T-helper 2 cell treated with Interferon-gamma antibody and Interleukin-4, amounts not matched to agents 100 ng/mL and 5 ng/mL, for 36 hours (primary cell): ENCODE measurements at regions not wholly inside any gene's neighbourhood (a gene's known extent, or its start where the extent isn't known, plus 50 kb on each side); places are given as distances from the start of the nearest gene placed in this dataset.
"Not testable (repeated sequence)": the region's sequence is repeated elsewhere in the genome, so short reads cannot be mapped to it uniquely, and the experiment has no call there.

Experiments used
- intact Hi-C: fragments of 100-400 bp; cut with micrococcal nuclease; formaldehyde crosslinking; loops from one replicate; pipeline ENCODE4 v1.15.1; 2023

GRCh38 chr1:193884848-193885558 lies 698.6 kb upstream of the B3GALT2 start:
- intact Hi-C loops: no loop called here

- intact Hi-C loops: not testable (repeated sequence)
Observed at GRCh38 chr1:193877920-193878319, 691.5 kb upstream of the B3GALT2 start.

GRCh38 chr1:193868425-193868824 lies 682.0 kb upstream of the B3GALT2 start:
- intact Hi-C loops: no loop called here

- intact Hi-C loops: no loop called here
Observed at GRCh38 chr1:193856261-193856660, 669.8 kb upstream of the B3GALT2 start.

DNA sequence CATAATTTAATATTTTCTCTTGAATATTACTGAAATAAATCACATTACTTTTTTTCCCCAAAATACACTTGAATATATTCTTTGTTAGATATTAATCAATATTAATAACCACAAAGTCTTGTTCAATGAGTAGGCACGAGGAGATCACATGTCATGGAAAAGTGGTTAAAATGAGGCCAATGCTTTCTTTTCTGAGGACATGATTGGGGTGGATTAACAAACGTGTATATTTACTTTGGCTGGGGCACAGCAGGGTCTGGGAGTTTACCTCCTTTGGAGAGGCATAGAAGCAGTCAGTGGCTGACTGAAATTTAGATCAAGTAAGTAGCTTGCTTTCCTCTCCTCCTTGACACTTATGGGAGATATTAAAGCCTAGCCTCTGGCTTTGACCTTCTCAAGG lies 664.3 kb upstream of the B3GALT2 start:
- intact Hi-C loops: no loop called here

DNA sequence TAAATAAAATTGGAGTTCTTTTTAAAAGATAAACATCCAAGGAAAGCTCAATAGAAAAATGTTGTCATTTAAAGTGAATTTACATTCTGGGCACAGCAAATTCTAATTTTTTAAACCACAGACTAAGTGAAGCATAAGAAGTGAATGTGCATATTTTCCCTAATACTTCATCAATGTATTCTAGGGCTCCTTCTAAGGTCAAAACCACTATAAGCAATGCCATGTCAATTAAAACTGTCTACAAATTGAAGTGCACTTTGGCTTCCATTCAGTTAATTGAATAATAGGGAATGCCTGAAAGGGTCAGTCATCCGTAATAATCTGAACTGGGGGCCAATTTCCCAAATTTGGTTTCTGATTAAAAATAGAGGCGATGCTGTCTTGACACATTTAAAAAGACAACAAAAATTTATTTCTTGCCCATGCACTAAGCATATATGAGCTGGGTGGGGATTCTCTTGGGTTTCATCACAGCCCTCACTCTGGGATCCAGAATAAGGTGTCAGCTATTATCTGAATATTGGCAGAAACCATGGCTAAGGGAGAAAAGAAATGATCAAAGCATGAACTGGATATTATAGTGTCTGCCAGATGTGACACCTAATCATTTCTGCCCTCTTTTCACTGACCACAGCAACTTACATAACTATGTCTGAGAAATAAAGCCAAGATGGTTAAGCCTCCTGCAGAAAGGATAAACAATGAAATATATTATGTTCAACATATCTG lies 660.6 kb upstream of the B3GALT2 start:
- intact Hi-C loops: no loop called here

DNA sequence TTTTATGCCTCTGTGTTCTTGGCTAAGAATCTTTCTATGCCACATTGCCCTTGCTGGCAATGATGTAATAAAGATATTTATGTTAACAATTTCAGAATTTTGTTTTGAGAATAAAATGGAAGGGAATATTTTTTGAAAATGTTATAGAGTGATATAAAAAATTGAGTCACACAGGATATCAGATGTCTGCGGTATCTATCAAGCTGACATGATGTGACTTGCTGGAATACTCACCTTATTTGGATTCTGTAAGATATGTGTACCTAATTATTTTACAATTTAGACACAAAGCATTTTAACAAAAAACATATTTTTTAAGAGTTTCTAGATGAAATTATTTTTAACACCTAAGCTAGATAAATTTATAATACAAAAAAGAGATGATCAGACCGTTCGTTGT lies 660.0 kb upstream of the B3GALT2 start:
- intact Hi-C loops: no loop called here

- intact Hi-C loops: no loop called here
Observed at GRCh38 chr1:193841857-193842256, 655.4 kb upstream of the B3GALT2 start.

DNA sequence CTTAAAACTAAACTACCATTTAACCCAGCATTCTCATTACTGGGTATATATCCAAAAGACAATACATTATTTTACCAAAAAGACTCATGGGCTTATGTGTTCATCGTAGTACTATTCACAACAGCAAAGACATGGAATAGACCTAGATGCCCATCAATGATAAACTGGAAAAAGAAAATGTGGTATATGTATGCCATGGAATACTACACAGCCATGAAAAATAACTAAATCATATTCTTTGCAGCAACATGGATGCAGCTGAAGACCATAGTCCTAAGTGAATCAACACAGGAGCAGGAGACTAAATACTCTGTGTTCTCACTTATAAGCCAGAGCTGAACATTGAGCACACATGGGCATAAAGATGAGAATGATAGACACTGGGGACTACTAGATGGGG lies 645.1 kb upstream of the B3GALT2 start:
- intact Hi-C loops: no loop called here

- intact Hi-C loops: no loop called here
Observed at GRCh38 chr1:193827516-193827915, 641.1 kb upstream of the B3GALT2 start.

GRCh38 chr1:193819376-193819775 lies 633.0 kb upstream of the B3GALT2 start:
- intact Hi-C loops: no loop called here

- intact Hi-C loops: no loop called here
Observed at GRCh38 chr1:193807208-193807607, 620.8 kb upstream of the B3GALT2 start.

DNA sequence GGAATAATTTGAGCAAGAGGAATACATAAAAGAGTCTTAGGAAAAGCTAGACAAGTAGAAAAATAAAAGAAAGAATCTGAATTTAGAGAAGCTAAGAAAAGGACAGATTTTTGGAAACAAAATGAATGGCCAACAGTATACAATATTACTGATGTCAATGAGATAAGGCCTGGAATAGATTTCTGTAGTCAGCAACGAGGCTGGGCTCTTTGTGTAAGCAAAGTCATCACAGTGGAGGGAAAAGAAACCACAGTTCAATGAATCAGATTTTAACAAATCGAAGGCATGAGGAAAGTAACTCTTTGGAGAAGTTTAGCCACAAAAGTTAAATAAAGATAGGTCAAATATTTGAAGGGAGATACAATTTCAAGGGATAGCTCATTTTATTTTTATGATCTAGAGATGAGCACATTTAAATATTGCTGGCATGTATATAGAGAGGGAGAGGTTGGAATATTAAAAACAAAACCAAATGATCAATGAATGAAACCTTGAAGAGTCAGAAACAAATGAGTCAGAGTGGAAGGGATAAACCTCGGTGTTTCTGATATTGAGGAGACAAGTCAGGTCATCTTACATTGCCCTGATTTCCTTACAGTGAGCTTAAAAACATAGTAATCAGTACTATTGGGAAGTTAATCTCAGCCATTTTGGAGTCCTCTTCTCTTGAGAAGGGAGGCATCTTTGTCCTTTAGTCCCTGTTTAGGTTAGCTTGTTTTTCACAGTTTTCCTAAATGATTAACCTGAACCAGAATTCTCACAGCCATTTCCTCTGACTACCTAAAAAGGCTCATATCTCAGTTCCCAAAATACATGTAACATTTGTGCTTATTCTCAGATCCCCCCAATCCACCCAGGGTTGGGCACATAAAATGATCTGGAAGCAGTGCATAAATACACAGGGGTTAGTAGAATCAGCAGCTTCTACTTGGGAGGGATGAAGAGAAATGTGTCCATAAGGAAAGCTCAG lies 620.0 kb upstream of the B3GALT2 start:
- intact Hi-C loops: no loop called here

DNA sequence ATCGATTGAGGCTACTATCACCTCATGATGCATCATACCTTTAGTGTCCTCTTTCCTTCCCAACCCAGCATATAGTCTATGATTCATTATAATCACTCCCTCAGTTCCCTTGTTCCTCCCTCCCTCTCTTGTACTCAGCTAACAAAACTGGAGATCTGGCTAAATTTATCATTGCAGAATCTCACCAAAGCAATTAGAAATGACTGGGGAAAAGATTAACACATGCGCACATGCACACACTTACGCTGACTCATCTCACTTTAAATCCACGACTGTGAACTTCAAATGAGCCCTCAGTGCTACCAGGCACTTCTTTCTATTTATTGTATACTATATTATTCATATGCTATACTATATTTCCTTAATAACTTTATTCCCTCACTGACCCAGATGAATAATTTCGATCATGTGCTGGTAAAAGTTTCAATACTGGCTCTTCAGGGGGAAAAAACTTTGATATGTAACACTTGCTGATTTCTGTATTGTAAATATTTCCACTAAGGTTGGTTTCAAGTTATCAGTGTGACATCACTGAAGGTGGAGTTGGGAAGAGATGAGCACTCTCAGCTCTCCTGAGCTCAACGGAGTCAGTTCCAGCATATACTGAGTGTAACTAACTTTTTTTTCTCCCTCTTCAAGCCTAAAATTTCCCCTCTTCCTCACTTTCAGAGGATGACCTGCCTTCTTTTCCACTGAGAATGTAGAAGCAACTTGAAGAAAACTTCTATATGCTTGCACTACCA lies 613.7 kb upstream of the B3GALT2 start:
- intact Hi-C loops: no loop called here

GRCh38 chr1:193799371-193799770 lies 613.0 kb upstream of the B3GALT2 start:
- intact Hi-C loops: no loop called here

GRCh38 chr1:193794239-193794638 lies 607.8 kb upstream of the B3GALT2 start:
- intact Hi-C loops: no loop called here

DNA sequence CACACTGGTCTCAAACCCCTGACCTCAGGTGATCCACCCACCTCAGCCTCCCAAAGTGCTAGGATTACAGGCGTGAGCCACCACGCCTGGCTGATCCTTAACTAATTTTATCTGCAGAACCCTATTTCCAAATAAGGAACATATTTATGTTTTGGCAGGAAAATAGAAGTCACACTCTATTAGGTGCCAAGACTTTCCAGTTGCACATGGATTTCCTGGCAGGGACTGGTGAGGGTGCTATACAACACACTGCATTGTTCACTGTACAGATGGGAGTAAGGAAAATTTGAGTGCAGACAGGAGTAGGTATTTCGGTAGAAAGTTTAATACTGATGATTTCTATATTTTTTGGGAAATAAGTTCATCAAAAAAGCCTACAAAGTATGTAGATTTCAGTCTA lies 605.3 kb upstream of the B3GALT2 start:
- intact Hi-C loops: no loop called here

- intact Hi-C loops: no loop called here
Observed at GRCh38 chr1:193787061-193787460, 600.6 kb upstream of the B3GALT2 start.

DNA sequence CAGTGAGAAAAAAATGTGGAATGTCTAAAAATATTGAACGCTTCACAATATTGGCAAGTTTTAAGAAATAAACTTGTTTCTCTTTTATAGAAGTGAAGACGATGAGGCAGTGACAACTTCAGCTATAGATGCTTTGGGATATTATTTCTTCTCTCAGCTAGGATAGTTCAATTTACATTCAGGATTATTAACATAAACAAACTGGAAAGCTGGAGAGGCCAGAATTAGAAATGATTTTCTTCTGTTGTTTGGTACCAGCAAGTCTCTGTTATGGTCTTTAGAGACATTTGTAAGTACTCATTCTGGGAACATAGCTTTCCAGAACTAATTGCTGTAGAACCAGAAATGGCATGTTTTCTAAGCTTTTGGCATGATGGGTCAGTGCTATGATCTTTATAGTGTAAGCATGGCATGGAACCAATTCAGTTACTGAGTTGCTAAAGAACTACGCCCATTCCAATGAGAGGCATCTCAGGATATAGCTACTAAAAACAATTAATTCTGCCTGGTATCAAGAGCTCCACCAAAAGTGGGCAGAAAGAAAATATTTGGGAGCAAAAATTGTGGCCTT lies 599.5 kb upstream of the B3GALT2 start:
- intact Hi-C loops: no loop called here

- intact Hi-C loops: no loop called here
Observed at GRCh38 chr1:193774536-193775323, 588.3 kb upstream of the B3GALT2 start.
